GM21526 (cell line): ENCODE measurements at regions not wholly inside any gene's neighbourhood (a gene's known extent, or its start where the extent isn't known, plus 50 kb on each side); places are given as distances from the start of the nearest gene placed in this dataset.
"Not testable (repeated sequence)": the region's sequence is repeated elsewhere in the genome, so short reads cannot be mapped to it uniquely, and the experiment has no call there.

Source experiments
- ATAC-seq: cut with Tn5 transposase; IDR thresholded peaks from one replicate; pipeline ENCODE4 v1.9.1; 2021; ENCODE audit warnings: moderate library complexity; ENCODE audit not compliant: unreplicated experiment, low FRiP score

DNA sequence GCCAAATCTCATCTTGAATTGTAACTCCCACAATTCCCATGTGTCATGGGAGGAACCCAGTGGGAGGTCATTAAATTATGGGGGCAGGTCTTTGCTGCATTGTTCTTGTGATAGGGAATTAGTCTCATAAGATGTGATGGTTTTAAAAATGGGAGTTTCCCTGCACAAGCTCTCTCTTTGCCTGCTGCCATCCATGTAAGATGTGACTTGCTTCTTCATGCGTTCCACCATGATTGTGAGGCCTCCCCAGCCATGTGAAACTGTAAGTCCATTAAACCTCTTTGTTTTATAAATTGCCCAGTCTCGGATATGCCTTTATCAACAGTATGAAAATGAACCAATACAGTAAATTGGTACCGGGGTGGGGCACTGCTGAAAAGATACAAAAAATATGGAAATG, 974.5 kb downstream of the MCTP2 start:
- ATAC-seq = not testable (repeated sequence)

DNA sequence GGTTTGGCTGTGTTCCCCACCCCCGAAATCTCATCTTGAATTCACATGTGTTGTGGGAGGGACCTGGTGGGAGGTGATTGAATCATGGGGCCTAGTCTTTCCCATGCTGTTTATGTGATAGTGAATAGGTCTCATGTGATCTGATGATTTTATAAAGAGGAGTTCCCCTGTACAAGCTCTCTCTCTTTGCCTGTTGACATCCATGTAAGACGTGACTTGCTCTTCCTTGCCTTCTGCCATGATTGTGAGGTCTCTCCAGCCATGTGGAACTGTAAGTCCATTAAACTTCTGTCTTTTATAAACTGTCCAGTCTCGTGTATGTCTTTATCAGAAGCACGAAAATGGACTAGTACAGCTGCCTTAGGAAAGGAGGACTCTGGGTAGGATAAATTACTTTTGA, 976.7 kb downstream of the MCTP2 start:
- ATAC-seq = no peak

DNA sequence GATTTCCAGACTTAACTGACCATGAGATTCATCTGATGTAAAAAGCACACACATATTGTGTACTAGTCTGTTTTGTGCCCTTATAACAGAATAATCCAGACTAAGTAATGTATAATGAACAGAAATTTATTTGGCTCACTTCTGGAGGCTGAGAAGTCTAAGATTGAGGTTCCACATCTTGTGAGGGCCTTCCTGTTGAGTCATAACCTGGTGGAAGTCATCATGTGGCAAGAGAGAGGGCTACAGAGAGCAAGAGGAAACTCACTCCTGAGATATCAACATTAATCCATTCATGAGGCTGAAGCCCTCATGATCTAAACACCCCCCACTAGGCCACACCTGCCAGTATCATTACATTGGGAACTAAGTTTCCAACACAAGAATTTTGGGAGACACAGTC, 977.6 kb downstream of the MCTP2 start:
- ATAC-seq = no peak

- ATAC-seq = no peak
Observed at GRCh38 chr15:95210436-95210981, 979.1 kb downstream of the MCTP2 start.

GRCh38 chr15:95215017-95215416, 983.7 kb downstream of the MCTP2 start:
- no peak for ATAC-seq

- ATAC-seq = no peak
Observed at GRCh38 chr15:95226835-95227234, 995.5 kb downstream of the MCTP2 start.

DNA sequence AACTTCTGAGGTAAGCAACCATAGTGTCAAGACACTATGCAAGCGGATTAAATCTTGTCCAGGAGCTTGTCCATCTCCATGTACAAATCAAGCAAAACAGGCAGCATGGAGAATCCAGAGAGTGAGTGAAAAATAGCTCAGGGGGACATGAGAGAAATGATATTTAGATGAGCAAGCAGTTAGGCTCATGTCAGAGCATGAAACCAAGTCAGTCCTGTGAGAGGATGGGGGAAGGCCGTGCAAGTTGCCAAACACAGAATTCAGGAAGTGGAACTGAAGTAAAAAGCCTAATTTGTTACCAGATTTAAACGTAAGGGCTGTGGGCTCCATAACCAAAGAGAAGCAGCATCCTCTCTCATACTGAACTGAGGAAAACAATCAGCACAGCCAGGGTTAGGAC, 995.9 kb downstream of the MCTP2 start:
- ATAC-seq = no peak

DNA sequence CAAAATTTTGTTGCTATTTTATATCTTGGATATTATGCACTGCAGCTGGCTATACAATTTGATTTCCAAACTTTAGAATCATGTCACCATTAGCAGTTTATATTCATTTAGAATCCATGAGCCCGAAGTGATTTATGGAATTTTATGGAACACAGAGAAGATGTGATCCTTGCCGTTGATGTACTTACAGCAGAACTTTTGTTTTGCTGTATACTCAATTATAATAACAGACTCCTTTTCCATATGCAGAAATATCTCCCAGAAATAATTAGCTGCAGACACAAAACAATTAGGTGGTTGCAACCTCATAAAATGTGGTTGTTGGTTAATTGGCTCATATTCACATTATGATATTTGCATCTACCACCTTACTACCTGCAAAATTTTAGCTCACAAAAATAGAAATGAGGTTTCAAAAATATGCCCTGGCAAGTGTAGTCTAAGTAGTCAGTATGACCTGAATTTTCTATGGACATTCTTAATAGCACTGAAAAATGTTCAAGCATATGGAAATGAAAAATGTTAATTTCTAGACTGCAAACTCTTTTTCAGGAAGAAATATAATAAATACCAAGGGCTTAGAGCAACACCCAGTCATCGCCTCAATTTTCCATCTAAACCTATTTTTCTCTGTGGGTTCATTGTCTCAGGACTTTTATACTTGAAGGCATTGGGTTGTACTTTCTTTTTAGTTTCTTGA, 997.6 kb downstream of the MCTP2 start:
- no peak for ATAC-seq

GRCh38 chr15:95235033-95235432, 1003.7 kb downstream of the MCTP2 start:
- no peak for ATAC-seq

DNA sequence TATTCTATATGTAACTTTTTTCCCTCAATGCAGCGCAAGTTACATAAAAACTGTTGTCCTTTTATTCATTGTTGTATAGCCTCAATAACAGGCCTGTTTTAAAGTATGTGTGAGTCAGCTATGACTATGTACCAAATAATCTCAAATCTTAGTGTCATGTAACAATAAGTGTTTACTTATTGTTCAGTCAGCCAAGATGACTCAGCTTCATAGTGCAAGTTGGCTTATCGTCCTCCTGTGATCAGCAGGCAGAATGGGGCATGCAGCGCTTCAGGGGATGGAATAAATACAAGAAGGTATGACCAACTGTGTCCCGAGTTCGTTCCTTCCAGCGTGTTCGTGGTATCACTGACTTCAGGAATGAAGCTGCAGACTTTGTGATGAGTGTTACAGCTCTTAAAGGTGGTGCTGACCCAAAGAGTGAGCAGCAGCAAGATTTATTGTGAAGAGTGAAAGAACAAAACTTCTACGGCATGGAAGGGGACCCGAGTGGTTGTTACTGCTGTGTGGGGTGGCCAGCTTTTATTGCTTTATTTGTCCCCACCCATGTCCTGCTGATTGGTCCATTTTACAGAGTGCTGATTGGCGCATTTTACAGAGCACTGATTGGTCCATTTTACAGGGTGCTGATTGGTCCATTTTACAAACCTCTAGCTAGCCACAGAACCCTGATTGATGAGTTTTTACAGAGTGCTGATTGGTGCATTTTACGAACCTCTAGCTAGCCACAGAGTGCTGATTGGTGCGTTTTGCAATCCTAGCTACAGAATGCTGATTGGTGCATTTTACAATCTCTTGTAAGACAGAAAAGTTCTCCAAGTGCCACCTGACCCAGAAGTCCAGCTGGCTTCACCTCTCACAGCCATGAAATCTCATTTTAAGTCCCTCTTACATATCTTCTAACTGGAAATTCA, 1016.0 kb downstream of the MCTP2 start:
- ATAC-seq = no peak

- ATAC-seq = no peak
Observed at GRCh38 chr15:95249524-95249923, 1018.2 kb downstream of the MCTP2 start.

GRCh38 chr15:95252404-95252803, 1021.0 kb downstream of the MCTP2 start:
- ATAC-seq = no peak

GRCh38 chr15:95254263-95254662, 1022.9 kb downstream of the MCTP2 start:
- no peak for ATAC-seq

GRCh38 chr15:95259513-95259912, 1028.2 kb downstream of the MCTP2 start:
- ATAC-seq = no peak

DNA sequence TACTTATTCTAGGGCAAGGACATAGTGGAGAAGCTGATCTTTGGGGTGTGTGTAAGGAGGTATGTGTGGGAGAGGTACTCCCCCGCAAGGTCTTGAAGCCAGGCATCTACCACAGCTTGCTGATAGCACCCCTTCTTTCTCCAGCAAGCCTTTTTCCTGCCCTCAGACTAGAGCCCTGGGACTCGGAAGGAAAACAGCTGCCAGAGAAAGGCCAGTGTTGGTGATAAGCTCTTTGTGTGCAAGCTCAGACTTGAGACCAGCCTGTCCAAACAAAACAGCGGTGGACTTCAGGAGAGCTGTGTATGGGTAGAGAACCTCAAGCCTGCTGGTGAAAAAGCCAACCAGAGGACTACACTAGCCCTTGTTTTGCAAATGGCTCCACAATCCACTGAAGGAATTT, 1028.6 kb downstream of the MCTP2 start:
- ATAC-seq = no peak

- ATAC-seq = no peak
Observed at GRCh38 chr15:95260856-95261255, 1029.5 kb downstream of the MCTP2 start.

- ATAC-seq = no peak
Observed at GRCh38 chr15:95261546-95261945, 1030.2 kb downstream of the MCTP2 start.

- ATAC-seq = no peak
Observed at GRCh38 chr15:95261968-95262367, 1030.6 kb downstream of the MCTP2 start.

- ATAC-seq = no peak
Observed at GRCh38 chr15:95262866-95263564, 1031.7 kb downstream of the MCTP2 start.

DNA sequence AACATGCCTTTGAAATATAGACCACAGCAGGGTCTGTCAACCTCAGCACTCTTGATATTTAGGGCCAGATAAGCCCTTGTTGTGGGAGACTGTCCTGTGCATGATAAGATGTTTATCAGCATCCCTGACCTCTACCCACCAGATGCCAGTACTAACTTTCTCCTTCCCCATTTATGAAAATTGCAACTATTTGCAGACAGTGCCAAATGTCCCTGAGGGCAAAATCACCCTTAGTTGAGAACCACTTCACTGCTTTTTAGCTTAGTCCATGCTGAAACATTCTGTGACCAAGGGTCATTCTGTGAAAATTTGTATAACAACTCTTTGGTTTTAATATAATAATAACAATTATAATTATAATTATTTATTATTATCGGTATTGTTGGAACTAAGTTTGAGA, 1032.4 kb downstream of the MCTP2 start:
- no peak for ATAC-seq

GRCh38 chr15:95265419-95265997, 1034.1 kb downstream of the MCTP2 start:
- no peak for ATAC-seq
